Renal cortex interstitium (tissue), 11 donors: ENCODE measurements at regions not wholly inside any gene's neighbourhood (a gene's known extent, or its start where the extent isn't known, plus 50 kb on each side); places are given as distances from the start of the nearest gene placed in this dataset.

Experiments
- DNase-seq, 11 donors: peaks; one replicate each; pipeline ENCODE4 v3.0.0-alpha.2; 2013; ENCODE audit warnings: low read depth in 9 of 11, low spot score in 4 of 11; ENCODE audit errors: extremely low read depth in 1 of 11

GRCh38 chr2:146024212-146024743 is 1504.4 kb upstream of the ZEB2 start:
- no peak for DNase-seq

GRCh38 chr2:146004462-146004861 is 1484.5 kb upstream of the ZEB2 start:
- DNase-seq, result no peak

GRCh38 chr2:146003337-146003736 is 1483.4 kb upstream of the ZEB2 start:
- no peak for DNase-seq

GRCh38 chr2:145994910-145995309 is 1475.0 kb upstream of the ZEB2 start:
- DNase-seq, result no peak

- DNase-seq, result no peak
These were observed 1472.7 kb upstream of the ZEB2 start for GRCh38 chr2:145992572-145992971.

GRCh38 chr2:145987793-145988192 is 1467.9 kb upstream of the ZEB2 start:
- DNase-seq, result no peak

- no peak for DNase-seq
These were observed 1465.6 kb upstream of the ZEB2 start for GRCh38 chr2:145985517-145985916.

- DNase-seq, result no peak
These were observed 1464.7 kb upstream of the ZEB2 start for GRCh38 chr2:145984580-145984979.

GRCh38 chr2:145980318-145980717 is 1460.4 kb upstream of the ZEB2 start:
- DNase-seq, result no peak

GRCh38 chr2:145975406-145975805 is 1455.5 kb upstream of the ZEB2 start:
- no peak for DNase-seq

GRCh38 chr2:145961846-145962245 is 1441.9 kb upstream of the ZEB2 start:
- DNase-seq, result no peak

- DNase-seq, result no peak
These were observed 1440.7 kb upstream of the ZEB2 start for GRCh38 chr2:145960479-145961163.

GRCh38 chr2:145958611-145959010 is 1438.7 kb upstream of the ZEB2 start:
- DNase-seq, result no peak

GRCh38 chr2:145957929-145958328 is 1438.0 kb upstream of the ZEB2 start:
- DNase-seq, result no peak

- DNase-seq, result no peak
These were observed 1420.0 kb upstream of the ZEB2 start for GRCh38 chr2:145939949-145940348.

GRCh38 chr2:145935016-145935415 is 1415.1 kb upstream of the ZEB2 start:
- DNase-seq, result no peak

- DNase-seq, result no peak
These were observed 1412.0 kb upstream of the ZEB2 start for GRCh38 chr2:145931781-145932395.

- no peak for DNase-seq
These were observed 1410.4 kb upstream of the ZEB2 start for GRCh38 chr2:145930318-145930717.

GRCh38 chr2:145927131-145927950 is 1407.4 kb upstream of the ZEB2 start:
- no peak for DNase-seq

GRCh38 chr2:145925591-145925990 is 1405.7 kb upstream of the ZEB2 start:
- no peak for DNase-seq
